GM18868 (cell line): ENCODE measurements at regions not wholly inside any gene's neighbourhood (a gene's known extent, or its start where the extent isn't known, plus 50 kb on each side); places are given as distances from the start of the nearest gene placed in this dataset.

Source experiments
- ATAC-seq: cut with Tn5 transposase; IDR thresholded peaks from one replicate; pipeline ENCODE4 v1.9.1; 2021; ENCODE audit warnings: mild to moderate bottlenecking, moderate library complexity; ENCODE audit not compliant: unreplicated experiment

DNA sequence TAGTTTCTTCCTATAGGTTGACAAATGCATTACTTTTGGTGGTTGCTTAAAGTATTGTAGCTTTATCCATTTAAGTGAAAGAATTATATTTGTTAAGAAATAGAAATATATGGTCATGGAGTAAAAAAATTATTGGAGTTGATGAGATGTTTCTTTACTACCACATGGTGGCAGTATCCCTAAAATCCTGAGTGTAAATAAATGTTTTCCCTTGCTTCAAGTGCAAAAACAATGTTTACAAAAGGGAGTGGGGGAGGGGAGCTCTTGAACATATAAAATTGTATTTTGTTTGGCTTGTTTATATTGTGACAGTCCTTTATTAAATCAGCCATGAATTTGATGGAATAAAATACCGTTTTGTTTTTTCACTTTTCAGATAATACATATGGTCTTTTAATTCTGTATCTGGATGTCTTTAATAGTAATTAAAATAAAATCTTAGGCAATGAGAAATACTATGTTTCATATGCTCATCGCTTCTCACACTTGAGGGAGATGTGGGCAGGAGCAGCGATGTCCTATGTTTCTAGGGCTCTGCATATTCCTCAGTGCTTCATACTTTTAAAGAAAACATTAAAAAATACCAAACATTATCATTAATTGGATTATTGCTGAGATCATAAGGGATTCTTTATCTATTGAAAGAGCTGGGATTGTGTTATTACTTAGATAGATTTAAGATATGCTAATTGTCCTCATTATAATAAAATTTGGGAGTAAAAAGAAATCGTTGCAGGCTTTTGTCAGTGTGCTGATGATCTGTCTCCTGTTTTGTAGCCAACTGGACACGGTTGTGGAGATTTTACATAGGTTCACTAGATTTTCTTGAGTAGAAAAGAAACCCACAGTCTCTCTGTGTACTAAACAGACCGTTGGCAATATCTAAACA, 349.7 kb downstream of the TUSC7 start:
- ATAC-seq, result no peak

DNA sequence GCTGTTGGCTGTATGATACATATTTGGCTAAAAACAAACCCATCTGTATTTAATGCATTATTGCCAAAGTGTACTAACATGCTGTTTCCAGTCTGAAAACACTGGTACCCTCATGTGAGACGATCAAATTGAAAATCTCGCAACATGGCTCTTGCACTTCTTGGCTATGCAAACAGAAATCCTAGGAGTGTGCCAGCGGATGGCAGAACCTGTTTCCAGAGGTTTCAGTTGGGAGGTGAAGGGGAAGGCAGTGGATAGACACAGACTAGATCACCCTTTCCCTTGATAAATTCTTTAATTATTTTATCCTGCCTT, 350.3 kb downstream of the TUSC7 start:
- ATAC-seq, result no peak

GRCh38 chr3:117063930-117064329, 354.4 kb downstream of the TUSC7 start:
- ATAC-seq, result no peak

- no peak for ATAC-seq
Measured at GRCh38 chr3:117068301-117068700, 358.7 kb downstream of the TUSC7 start.

GRCh38 chr3:117074826-117075225, 365.2 kb downstream of the TUSC7 start:
- no peak for ATAC-seq

DNA sequence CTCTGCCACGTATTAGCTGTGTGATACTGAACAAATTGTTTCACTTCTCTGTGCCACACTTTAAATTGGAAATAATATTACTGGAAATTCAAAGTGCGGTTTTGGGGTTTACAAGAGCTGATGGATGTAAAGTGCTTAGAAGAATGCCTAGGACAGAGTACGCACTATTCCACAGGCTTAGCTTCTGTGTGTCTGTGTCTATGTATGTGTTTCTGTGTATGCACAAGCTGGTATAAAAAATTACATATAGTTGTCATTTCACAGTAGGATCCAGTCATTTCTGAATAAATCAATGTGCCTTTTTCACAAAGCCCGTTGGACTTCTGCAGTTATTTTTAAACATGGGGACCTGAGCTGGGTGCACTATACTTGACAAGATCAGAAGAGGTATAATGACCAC, 370.4 kb downstream of the TUSC7 start:
- ATAC-seq, result no peak

DNA sequence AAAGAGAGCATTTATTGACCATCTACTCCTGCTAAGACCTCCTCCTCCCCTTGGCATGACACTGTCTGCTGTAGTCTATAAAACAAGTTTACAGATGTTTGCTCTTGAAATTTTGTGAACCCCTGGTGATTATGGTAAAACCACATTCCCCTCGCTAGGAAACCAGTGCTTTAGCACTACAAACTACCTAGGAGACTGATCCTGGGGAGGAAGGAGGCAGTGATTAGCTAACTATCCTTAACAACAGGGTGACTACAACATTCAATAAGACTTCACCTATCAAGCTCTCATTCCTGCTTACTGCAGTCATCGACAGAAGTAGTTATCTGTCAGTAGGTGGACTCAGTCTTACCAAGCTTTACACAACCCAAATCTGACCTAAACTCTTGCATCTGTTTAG, 371.3 kb downstream of the TUSC7 start:
- ATAC-seq, result no peak

GRCh38 chr3:117084277-117084676, 374.7 kb downstream of the TUSC7 start:
- no peak for ATAC-seq

- ATAC-seq, result no peak
Measured at GRCh38 chr3:117084739-117085270, 375.2 kb downstream of the TUSC7 start.

GRCh38 chr3:117091676-117092075, 382.1 kb downstream of the TUSC7 start:
- no peak for ATAC-seq

- ATAC-seq, result no peak
Measured at GRCh38 chr3:117096549-117096948, 387.0 kb downstream of the TUSC7 start.

DNA sequence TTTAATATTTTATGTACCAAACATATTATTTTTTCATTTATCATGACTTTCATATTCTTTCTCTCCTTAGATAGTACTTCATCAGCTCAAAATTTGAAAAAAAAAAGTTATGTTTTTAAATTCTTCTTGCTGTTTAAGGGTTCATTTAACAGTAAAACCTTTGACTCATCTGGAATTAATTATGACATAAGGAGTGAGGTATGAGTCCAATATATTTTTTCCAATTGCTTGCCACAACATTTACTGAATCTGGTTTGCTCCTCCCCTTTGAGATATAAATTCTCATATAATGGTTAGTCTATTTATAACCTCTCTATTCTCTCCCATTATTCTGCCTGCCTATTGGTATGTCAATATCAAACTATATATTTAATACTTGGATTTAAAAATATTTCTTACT, 387.8 kb downstream of the TUSC7 start:
- no peak for ATAC-seq

DNA sequence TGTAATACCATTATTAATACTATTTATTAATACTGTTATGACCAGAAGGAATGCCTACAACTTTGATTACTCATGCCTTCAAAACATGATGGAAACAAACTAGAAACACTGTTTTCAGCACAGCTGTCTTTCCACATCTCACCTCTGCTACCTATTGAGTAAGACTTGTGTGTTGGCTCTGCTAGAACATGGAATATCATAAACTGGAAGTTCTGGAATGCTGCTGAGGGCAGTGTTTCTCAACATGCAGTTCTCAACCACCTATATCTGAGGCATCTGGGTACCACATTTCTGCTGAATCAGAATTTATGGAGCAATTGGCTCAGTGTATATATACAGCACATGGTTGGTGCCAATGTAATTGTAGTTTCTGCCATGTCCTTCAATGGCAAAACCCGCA, 392.1 kb downstream of the TUSC7 start:
- ATAC-seq, result no peak

DNA sequence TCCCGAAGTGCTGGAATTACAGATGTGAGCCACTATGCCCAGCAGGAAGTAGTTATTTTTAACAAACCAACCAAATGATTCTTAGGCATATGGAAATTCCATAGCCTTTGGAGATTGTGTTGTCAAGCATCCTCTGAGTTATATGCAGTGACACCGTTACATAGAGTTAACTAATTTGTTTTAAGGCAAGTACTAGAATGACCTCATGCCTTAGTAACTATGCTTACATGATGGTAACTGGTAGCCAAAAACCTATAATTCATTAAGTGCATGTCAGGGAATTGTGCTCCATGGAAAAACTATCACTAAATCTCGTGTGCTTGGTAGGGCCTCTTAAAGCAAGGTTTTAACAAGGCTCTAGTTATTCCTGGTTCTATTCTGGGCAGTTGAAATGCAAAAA, 392.8 kb downstream of the TUSC7 start:
- ATAC-seq, result no peak

- ATAC-seq, result no peak
Measured at GRCh38 chr3:117103675-117104074, 394.1 kb downstream of the TUSC7 start.

GRCh38 chr3:117104381-117104780, 394.8 kb downstream of the TUSC7 start:
- no peak for ATAC-seq

DNA sequence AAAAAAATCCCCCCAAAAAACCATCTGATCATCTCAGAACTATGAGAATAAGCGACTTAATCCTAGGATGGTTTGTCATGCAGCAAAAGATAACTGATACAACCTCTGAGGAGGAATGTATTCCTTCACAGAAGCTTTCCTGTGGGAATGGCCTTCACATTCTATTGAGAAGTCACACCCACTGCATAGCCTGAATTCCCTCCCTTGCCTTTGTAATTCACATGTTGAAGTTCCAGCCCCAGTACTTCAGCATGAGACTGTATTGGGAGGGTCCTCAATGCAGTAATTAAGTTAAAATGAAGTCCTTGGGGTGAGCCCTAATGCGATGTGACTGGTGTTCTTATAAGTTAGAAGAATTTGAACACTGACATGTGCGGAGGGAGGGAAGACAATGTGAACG, 395.2 kb downstream of the TUSC7 start:
- no peak for ATAC-seq

- ATAC-seq, result no peak
Measured at GRCh38 chr3:117105686-117106085, 396.1 kb downstream of the TUSC7 start.

DNA sequence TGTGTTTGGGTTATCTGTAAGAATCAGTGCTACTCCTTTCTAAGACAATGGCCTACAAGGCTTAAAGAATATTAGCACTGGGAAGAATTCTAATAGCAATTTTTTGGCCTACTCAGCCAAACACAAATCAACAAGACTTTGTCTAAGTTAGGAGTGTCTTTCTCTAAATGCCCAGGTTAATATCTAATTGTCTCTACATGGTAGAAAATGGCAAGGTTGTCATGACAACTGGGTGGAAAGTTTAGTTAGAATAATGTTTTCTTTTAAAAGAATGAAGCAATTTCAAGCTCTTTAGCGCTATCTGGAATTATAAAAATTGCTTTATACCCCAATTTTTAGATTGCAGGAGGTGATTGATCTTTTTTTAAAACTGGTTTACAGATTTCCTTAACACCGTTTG, 396.8 kb downstream of the TUSC7 start:
- ATAC-seq, result no peak

- no peak for ATAC-seq
Measured at GRCh38 chr3:117107946-117108345, 398.4 kb downstream of the TUSC7 start.

DNA sequence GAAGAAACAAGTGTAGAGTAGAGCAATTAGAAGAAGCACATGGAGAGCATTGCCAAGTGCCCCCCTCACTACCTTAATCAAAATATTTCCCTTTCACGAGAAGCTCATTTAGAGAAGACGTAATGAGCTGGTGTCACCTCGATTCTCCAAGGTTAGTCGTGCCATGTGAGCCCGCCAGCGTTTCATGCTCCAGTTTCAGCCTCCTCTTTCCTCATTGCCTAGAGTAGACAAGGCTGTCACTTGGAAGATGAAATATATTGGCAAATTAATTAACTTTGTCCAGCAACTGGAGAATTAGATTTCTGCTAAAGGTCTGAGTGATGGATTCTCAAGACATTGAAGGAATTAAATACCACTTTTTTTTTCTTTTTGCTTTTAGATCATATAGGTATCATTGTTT, 399.6 kb downstream of the TUSC7 start:
- no peak for ATAC-seq

GRCh38 chr3:117114517-117115265, 405.1 kb downstream of the TUSC7 start:
- no peak for ATAC-seq
